Stomach (tissue), 4 donors: ENCODE measurements at regions not wholly inside any gene's neighbourhood (a gene's known extent, or its start where the extent isn't known, plus 50 kb on each side); places are given as distances from the start of the nearest gene placed in this dataset.

Source experiments
- POLR2AphosphoS5 ChIP-seq, 3 donors: sonication (generic); formaldehyde crosslinking; IDR thresholded peaks; one replicate each; pipeline ENCODE4 v1.6.1; 2016; ENCODE audit warnings: antibody characterized with exemption in 3 of 3
- TF ChIP-seq, protein P1 (sequence below), 7 experiments: fragments of 450-650 bp in 4 of 7; fragments of 200-600 bp in 3 of 7; sonication (generic) in 3 of 7; IDR thresholded peaks; one replicate each; pipeline ENCODE4 v1.5.1; 2016 to 2019; ENCODE audit warnings: antibody characterized with exemption in 7 of 7, control low read depth in 2 of 7, mild to moderate bottlenecking in 1 of 7

DNA sequence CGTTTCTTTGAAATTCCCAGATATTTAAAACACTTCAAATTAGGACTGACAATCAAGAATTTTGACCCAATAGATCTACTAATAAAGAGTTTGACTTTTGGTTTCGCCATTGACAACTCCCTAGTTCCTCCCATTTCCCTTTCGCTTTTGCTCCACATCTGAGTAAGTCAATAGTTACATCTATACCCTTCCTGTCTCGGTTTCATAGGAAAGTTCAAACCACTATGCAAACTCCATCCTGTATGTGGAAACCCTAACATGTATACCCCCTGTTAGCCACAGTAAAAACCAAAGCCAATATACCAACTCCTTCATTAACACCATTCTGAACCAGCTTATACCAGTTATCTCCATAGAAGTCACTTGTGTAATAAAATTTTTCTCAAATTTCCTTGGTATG lies 311.1 kb downstream of the MMUT start:
- no peak for TF ChIP-seq POLR2AphosphoS5 (IDR thresholded peaks at IDR 0.05)
- TF ChIP-seq, protein P1, sequence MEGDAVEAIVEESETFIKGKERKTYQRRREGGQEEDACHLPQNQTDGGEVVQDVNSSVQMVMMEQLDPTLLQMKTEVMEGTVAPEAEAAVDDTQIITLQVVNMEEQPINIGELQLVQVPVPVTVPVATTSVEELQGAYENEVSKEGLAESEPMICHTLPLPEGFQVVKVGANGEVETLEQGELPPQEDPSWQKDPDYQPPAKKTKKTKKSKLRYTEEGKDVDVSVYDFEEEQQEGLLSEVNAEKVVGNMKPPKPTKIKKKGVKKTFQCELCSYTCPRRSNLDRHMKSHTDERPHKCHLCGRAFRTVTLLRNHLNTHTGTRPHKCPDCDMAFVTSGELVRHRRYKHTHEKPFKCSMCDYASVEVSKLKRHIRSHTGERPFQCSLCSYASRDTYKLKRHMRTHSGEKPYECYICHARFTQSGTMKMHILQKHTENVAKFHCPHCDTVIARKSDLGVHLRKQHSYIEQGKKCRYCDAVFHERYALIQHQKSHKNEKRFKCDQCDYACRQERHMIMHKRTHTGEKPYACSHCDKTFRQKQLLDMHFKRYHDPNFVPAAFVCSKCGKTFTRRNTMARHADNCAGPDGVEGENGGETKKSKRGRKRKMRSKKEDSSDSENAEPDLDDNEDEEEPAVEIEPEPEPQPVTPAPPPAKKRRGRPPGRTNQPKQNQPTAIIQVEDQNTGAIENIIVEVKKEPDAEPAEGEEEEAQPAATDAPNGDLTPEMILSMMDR (IDR thresholded peaks at IDR 0.05): no peak
